Urinary bladder (tissue), 3 donors: ENCODE measurements at regions not wholly inside any gene's neighbourhood (a gene's known extent, or its start where the extent isn't known, plus 50 kb on each side); places are given as distances from the start of the nearest gene placed in this dataset.
"Not testable (repeated sequence)": the region's sequence is repeated elsewhere in the genome, so short reads cannot be mapped to it uniquely, and the experiment has no call there.

ENCODE experiments used
- DNase-seq: peaks from one replicate; pipeline ENCODE4 v3.0.0-alpha.2; 2015; ENCODE audit errors: extremely low spot score
- H3K27ac ChIP-seq: one replicate; pipeline ENCODE4 v1.5.1; 2013; ENCODE audit warnings: low read depth, mild to moderate bottlenecking, moderate library complexity
- H3K36me3 ChIP-seq: one replicate; pipeline ENCODE4 v1.6.1; 2013; ENCODE audit warnings: mild to moderate bottlenecking, moderate library complexity; ENCODE audit not compliant: insufficient read depth
- H3K4me1 ChIP-seq: one replicate; pipeline ENCODE4 v1.6.1; 2013; ENCODE audit warnings: mild to moderate bottlenecking, moderate library complexity; ENCODE audit not compliant: insufficient read depth
- H3K4me3 ChIP-seq: one replicate; pipeline ENCODE4 v1.5.1; 2013; ENCODE audit warnings: low read depth, low read length
- WGBS: extraction: QIAGEN DNeasy Blood & Tissue Kit; methylation state at CpG from one replicate; pipeline ENCODE4 v1.1.7; 2013; 5-methylcytosine and 5-hydroxymethylcytosine counted together
- donor health status: healthy with polysubstance abuse.
- donor health status: healthy.

GRCh38 chr2:111329309-111329708 is 208.6 kb downstream of the BCL2L11 start:
- WGBS: no CpG with 5 or more reads among the region's 4 CpGs
- not testable (repeated sequence) for H3K4me3 ChIP-seq, H3K36me3 ChIP-seq, H3K27ac ChIP-seq, DNase-seq, H3K4me1 ChIP-seq

DNA sequence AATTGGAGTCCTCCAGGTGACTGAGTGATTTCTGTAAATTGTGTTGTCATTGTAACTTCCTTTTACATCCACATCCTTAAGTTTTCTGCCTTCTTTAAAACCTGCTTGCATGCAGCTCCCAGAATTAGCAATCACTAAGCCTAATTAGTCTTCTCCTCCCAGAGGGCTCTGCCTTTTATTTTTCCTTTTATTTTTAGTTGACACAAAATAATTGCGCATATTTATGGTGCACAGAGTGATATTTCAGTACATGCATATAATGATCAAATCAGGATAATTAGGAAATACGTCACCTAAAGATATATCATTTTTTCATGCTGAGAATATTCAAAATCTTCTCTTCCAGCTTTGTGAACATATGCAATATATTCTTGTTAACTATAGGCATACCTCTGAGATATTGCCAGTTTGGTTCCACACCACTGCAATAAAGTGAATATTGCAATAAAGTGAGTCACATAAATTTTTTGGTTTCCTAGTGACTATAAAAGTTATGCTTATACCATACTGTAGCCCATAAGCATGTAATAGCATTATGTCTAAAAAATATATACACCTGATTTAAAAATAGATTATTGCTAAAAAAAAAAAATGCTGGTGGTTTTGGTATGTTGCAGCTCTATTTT is 210.5 kb downstream of the BCL2L11 start:
- H3K27ac ChIP-seq, H3K4me3 ChIP-seq, H3K36me3 ChIP-seq, DNase-seq, H3K4me1 ChIP-seq: not testable (repeated sequence)
- WGBS: 99% methylated on average over 2 of the region's 2 CpGs

GRCh38 chr2:111335220-111335907 is 214.7 kb downstream of the BCL2L11 start:
- not testable (repeated sequence) for H3K27ac ChIP-seq, DNase-seq, H3K4me3 ChIP-seq, H3K4me1 ChIP-seq, H3K36me3 ChIP-seq

- not testable (repeated sequence) for H3K27ac ChIP-seq, DNase-seq, H3K4me3 ChIP-seq, H3K36me3 ChIP-seq, H3K4me1 ChIP-seq
- WGBS: no CpG with 5 or more reads among the region's 2 CpGs
Measured at GRCh38 chr2:111338474-111338873, 217.8 kb downstream of the BCL2L11 start.

DNA sequence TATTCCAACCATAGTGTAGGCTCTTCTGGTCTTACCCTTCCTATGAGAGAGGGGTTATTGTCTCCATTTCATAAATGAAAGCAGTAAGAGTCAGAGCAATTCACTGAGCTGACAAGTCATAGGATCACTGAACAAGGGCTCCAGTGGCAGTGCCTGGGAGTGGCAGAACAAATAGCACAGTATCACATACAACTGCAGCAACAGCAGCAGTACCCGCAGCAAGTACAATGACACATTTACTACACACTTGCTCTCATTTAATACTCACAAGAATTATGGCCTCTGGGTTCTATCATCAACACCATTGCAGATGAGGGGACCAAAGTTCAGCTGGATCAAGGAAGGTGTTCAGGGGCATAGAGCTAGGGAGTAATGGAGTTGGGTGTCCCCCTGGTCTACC is 218.8 kb downstream of the BCL2L11 start:
- not testable (repeated sequence) for DNase-seq, H3K4me3 ChIP-seq, H3K27ac ChIP-seq, H3K4me1 ChIP-seq, H3K36me3 ChIP-seq
- WGBS: no CpG with 5 or more reads among the region's 1 CpG

GRCh38 chr2:111344590-111344989 is 223.9 kb downstream of the BCL2L11 start:
- 28% methylated on average over 2 of the region's 2 CpGs for WGBS
- not testable (repeated sequence) for DNase-seq, H3K4me3 ChIP-seq, H3K4me1 ChIP-seq, H3K36me3 ChIP-seq, H3K27ac ChIP-seq

DNA sequence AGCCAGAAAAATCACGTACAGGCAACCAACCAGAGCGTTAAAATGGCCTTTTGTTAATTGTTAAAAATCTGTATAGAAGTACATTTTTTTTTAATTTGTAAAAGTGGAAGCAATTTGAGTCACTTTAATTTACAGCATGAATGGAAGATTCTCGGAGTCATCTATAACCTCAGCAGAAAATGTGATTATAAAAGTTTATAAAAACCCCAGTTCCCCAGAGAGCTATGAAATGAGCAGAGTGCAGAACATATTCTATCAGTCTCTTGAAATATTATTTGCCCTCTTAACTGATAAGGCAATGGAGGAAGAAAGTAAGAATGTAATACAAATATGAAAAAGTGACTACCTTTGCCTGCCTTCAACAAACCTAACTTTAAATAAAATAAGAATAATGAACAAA is 224.7 kb downstream of the BCL2L11 start:
- not testable (repeated sequence) for H3K4me3 ChIP-seq, H3K4me1 ChIP-seq, H3K36me3 ChIP-seq, DNase-seq, H3K27ac ChIP-seq
- 49% methylated on average over 1 of the region's 3 CpGs for WGBS

- H3K4me1 ChIP-seq, H3K36me3 ChIP-seq, H3K4me3 ChIP-seq, DNase-seq, H3K27ac ChIP-seq: not testable (repeated sequence)
- WGBS: 9% methylated on average over 11 of the region's 14 CpGs
Measured at GRCh38 chr2:111346018-111346930, 225.6 kb downstream of the BCL2L11 start.

DNA sequence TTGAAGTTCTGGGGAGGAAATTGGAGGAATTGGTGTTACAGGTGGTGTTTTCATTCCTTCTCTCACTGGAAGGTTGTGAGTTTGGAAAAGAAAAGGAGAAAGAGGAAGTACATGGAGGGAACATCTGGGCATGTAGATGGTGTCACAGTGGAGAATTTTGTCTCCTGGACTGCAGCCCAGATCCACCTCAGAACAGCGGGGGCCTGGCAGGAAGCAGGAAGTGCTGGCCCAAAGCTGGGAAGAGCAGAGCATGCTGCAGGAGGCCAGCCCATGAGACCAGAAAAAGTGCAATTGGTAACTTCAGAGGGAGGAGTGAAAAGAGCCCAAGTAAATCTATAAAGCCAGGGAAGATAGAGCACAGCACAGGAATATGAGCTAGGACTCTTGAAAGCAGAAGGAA is 227.0 kb downstream of the BCL2L11 start:
- no CpG with 5 or more reads among the region's 1 CpG for WGBS
- H3K36me3 ChIP-seq, H3K27ac ChIP-seq, DNase-seq, H3K4me1 ChIP-seq, H3K4me3 ChIP-seq: not testable (repeated sequence)

DNA sequence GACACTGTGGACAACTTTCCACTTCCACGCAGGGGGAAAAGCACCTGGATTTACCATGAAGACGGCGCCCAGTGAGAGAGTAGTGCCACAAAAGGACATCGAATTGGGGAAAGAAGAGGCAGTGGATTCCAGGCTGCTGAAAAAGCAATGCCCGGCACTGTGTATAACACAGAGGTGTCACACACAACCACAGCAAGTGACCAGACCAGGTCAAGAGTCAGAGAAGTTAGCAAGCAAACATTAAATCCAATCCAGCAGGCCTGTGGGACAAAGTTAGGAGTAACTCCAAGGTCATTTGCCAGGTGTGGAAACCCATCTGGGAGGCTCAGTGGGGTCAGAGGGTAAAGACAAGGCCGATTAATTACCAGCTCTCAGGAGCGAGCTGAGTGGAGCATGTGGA is 227.6 kb downstream of the BCL2L11 start:
- H3K4me3 ChIP-seq, H3K27ac ChIP-seq, H3K4me1 ChIP-seq, H3K36me3 ChIP-seq, DNase-seq: not testable (repeated sequence)
- WGBS: 89% methylated on average over 1 of the region's 7 CpGs

DNA sequence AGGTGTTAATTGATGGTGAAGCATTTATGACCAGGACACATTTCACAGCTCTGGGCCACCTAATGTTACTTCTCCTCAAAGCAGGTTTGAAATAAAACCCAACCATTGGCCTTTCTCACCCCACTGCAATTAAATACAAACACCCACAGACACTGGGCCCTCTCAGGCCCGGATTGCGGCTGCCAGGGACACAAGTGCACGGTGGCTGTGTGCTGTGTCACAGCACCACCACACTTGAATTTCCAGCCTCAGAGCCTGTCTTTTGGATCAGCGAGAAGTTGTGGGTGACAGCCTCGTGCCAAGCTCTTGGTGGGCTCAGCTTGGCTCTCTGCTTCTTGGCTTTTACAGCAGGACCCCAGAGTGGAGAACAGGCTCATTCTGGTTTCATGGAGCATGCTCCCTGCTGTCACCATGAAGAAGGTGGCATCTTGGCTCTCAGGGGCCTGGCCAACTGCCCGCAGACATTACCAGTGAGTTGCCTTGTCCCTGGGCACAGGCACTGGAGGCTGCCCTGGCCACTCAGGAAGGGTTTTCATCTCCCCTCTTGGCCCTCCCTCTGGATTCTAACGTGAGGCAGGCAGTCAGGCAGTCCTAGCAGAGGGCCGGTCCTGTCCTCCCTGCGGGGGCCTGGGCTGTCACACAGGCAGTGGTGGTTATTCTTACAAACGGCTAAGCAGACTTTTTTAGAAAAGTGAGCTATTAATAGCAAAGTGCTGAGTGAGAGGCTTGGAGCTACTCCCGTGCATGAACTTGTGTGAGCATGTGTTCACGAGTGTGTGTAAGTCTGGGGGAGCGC is 234.5 kb downstream of the BCL2L11 start:
- 44% methylated on average over 8 of the region's 13 CpGs for WGBS

GRCh38 chr2:111355823-111356511 is 235.3 kb downstream of the BCL2L11 start:
- not testable (repeated sequence) for H3K27ac ChIP-seq, DNase-seq, H3K36me3 ChIP-seq, H3K4me1 ChIP-seq, H3K4me3 ChIP-seq
- WGBS: 46% methylated on average over 10 of the region's 11 CpGs

More for the DNA sequence above, 234.5 kb downstream of the BCL2L11 start:
- H3K36me3 ChIP-seq, H3K4me3 ChIP-seq, H3K4me1 ChIP-seq, H3K27ac ChIP-seq, DNase-seq: not testable (repeated sequence)

DNA sequence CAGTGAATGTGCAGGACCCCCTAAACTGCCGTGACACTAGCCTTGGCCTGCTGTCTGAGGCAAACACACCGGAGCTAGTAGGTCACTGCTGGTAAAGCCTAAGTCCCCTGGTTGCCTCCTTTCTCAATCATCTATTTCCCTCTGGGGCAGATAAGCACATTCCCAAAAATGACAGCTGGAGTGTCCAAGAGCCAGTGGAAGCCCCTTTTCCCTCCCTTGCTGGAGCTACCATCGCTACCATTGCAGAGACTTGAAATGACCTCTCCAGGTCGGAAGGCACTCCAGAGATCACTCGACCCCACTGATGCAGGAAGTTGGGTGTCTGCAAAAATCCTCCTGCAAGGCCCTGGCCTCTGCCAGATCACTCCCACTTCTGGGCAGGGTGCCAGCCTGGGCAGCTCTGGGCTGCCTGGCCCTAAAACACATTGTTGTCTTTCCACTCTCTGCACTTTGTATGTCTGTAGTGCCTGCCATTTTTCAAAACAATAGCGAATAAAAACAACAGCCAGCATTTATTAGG is 235.9 kb downstream of the BCL2L11 start:
- DNase-seq, H3K4me1 ChIP-seq, H3K4me3 ChIP-seq, H3K36me3 ChIP-seq, H3K27ac ChIP-seq: not testable (repeated sequence)
- 17% methylated on average over 4 of the region's 6 CpGs for WGBS
